ENCODE measurements at regions not wholly inside any gene's neighbourhood (a gene's known extent, or its start where the extent isn't known, plus 50 kb on each side); places are given as distances from the start of the nearest gene placed in this dataset.

DNA sequence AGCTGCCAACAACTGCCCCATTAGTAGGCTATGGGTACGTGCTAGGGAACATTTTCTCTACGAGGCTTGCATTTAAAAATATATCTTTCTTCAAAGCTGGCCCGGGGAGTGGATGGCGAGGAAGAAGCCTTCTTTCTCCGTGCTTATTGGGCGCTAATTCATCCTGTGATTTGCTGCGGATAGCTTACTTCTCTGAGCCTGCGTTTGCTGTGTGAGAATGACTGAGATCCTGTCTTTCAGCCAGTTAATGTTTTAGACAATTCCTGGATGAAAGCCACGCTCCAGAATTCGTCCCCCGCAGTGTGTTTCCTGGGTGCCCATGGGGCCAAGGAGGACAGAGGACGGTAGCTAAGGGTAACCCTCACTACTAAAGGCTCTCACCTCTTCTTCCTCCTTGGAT lies 57.8 kb upstream of the TARBP1 start:
- no peak for DNase-seq (ENCODE audit: low spot score)
- CTCF ChIA-PET, result interaction anchor here (0.6 to 1.7 kb wide), 2 partner anchors 22 to 37 kb away, joined by 3 to 4 read pairs; no protein-coding TSS in a partner anchor
- H3K9me3 Mint-ChIP-seq, result no peaks in the 10 kb centered on the region
- peaks cover 25% of the 10 kb centered on the region for H3K4me1 Mint-ChIP-seq
- H3K4me3 Mint-ChIP-seq, result no peak overlapping the region
- POLR2A ChIA-PET, result interaction anchor here (0.6 kb wide), 1 partner anchor 31 kb away, joined by 3 read pairs; no protein-coding TSS in a partner anchor
- TF ChIP-seq, protein P1, sequence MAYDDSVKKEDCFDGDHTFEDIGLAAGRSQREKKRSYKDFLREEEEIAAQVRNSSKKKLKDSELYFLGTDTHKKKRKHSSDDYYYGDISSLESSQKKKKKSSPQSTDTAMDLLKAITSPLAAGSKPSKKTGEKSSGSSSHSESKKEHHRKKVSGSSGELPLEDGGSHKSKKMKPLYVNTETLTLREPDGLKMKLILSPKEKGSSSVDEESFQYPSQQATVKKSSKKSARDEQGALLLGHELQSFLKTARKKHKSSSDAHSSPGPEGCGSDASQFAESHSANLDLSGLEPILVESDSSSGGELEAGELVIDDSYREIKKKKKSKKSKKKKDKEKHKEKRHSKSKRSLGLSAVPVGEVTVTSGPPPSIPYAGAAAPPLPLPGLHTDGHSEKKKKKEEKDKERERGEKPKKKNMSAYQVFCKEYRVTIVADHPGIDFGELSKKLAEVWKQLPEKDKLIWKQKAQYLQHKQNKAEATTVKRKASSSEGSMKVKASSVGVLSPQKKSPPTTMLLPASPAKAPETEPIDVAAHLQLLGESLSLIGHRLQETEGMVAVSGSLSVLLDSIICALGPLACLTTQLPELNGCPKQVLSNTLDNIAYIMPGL (CRISPR knock-in tag; IDR thresholded peaks at IDR 0.05), result no peak
- TF ChIP-seq CREM (CRISPR knock-in tag; IDR thresholded peaks at IDR 0.05), result no peak
- TF ChIP-seq, protein P2, sequence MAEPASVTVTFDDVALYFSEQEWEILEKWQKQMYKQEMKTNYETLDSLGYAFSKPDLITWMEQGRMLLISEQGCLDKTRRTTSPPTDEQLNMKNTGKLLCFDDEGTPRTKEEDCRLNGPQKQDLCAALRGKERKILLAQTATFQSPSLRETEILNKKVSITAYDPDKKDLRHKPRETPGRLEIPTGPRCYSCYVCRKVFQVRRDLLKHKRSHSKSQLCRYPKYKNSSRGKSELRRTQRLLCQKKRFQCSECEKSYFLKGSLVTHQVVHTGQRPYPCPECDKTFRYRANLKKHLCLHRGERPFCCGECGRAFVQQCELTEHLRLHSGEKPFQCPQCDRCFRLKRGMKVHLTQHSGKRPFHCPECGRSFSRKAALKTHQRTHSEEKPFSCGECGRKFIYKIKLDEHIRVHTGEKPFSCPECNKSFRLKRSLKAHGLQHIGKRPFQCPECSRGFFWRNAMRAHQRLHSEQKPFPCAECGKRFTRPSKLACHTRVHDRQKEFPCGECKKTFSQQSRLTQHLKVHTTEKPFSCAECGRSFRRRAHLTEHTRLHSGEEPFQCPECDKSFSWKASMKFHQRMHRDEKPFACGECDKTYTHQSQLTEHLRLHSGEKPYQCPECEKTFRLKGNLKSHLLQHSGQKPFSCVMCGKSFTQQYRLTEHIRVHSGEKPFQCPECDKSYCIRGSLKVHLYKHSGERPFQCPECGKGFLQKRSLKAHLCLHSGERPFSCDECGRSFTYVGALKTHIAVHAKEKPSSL (CRISPR knock-in tag; conservative IDR thresholded peaks at IDR 0.05), result no peak
- no peak for TF ChIP-seq ZNF138 (CRISPR knock-in tag; conservative IDR thresholded peaks at IDR 0.05)
- TF ChIP-seq NR2C2 (CRISPR knock-in tag; IDR thresholded peaks at IDR 0.05), result no peak
- TF ChIP-seq, protein P3, sequence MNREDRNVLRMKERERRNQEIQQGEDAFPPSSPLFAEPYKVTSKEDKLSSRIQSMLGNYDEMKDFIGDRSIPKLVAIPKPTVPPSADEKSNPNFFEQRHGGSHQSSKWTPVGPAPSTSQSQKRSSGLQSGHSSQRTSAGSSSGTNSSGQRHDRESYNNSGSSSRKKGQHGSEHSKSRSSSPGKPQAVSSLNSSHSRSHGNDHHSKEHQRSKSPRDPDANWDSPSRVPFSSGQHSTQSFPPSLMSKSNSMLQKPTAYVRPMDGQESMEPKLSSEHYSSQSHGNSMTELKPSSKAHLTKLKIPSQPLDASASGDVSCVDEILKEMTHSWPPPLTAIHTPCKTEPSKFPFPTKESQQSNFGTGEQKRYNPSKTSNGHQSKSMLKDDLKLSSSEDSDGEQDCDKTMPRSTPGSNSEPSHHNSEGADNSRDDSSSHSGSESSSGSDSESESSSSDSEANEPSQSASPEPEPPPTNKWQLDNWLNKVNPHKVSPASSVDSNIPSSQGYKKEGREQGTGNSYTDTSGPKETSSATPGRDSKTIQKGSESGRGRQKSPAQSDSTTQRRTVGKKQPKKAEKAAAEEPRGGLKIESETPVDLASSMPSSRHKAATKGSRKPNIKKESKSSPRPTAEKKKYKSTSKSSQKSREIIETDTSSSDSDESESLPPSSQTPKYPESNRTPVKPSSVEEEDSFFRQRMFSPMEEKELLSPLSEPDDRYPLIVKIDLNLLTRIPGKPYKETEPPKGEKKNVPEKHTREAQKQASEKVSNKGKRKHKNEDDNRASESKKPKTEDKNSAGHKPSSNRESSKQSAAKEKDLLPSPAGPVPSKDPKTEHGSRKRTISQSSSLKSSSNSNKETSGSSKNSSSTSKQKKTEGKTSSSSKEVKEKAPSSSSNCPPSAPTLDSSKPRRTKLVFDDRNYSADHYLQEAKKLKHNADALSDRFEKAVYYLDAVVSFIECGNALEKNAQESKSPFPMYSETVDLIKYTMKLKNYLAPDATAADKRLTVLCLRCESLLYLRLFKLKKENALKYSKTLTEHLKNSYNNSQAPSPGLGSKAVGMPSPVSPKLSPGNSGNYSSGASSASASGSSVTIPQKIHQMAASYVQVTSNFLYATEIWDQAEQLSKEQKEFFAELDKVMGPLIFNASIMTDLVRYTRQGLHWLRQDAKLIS (CRISPR knock-in tag; IDR thresholded peaks at IDR 0.05; ENCODE audit: borderline replicate concordance), result no peak
- TF ChIP-seq SMAD4 (CRISPR knock-in tag; IDR thresholded peaks at IDR 0.05), result no peak
- no peak for TF ChIP-seq SOX15 (CRISPR knock-in tag; IDR thresholded peaks at IDR 0.05)
- TF ChIP-seq, protein P4, sequence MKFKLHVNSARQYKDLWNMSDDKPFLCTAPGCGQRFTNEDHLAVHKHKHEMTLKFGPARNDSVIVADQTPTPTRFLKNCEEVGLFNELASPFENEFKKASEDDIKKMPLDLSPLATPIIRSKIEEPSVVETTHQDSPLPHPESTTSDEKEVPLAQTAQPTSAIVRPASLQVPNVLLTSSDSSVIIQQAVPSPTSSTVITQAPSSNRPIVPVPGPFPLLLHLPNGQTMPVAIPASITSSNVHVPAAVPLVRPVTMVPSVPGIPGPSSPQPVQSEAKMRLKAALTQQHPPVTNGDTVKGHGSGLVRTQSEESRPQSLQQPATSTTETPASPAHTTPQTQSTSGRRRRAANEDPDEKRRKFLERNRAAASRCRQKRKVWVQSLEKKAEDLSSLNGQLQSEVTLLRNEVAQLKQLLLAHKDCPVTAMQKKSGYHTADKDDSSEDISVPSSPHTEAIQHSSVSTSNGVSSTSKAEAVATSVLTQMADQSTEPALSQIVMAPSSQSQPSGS (CRISPR knock-in tag; IDR thresholded peaks at IDR 0.05; ENCODE audit: borderline replicate concordance, low read depth), result no peak
- peaks cover 2% of the 10 kb centered on the region; the same call in 1 of the 2 replicates for H3K27me3 Mint-ChIP-seq (ENCODE audit: low read depth)
- no peaks in the 10 kb centered on the region for H3K36me3 Mint-ChIP-seq
- no peak for ATAC-seq
- H3K27ac Mint-ChIP-seq, result no peak overlapping the region

DNA sequence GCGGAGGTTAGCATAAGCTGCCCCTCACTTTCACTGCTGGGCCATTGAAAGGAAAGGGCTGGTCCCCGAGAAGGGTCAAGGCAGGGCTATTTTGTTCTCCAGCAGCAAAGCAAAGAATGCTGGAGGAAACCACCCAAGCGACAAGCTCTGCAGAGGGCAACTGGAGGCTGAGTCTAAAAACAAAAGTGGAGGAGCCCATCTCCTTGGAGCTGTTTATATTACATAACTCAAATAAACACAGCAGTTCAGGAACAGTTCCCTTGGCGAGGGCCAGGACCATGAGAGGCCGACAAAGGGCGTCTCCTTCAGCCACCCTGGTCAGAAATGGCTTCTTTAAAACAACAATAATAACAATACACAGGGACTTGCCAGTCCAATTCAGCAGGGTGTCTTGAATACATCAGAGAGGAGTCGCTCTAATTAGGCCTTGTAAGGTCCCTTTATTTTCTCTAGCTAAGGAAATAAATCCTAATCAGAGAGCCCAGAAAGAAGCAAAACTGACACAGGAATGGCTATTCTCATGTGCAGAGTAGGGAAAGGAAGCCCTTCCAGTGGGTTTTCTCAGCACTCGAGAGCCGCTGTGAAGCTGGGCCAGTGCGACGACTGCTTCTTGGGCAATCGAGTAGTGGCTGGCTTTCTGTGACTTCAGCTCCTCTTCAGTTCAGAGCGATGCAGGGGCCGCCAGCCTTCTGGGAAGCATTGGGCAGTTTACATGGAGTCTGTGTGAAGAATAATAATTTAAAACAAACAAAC lies 57.0 kb upstream of the TARBP1 start:
- Mint-ChIP-seq H3K9me3 (no peaks in the 10 kb centered on the region), H3K27me3 (ENCODE audit: low read depth) (peaks cover 2% of the 10 kb centered on the region; the same call in 1 of the 2 replicates), H3K4me3 (no peak overlapping the region), H3K4me1 (peaks cover 28% of the 10 kb centered on the region), H3K36me3 (no peaks in the 10 kb centered on the region), H3K27ac (no peak overlapping the region)
- no peak for DNase-seq (ENCODE audit: low spot score)
- CTCF ChIA-PET, result interaction anchor here (0.6 to 1.7 kb wide), 3 partner anchors 21 to 226 kb away, joined by 3 to 4 read pairs (median 3); no protein-coding TSS in a partner anchor
- no peak for TF ChIP-seq ELF4 (CRISPR knock-in tag; IDR thresholded peaks at IDR 0.05; ENCODE audit: low read depth)
- no peak for ATAC-seq
- POLR2A ChIA-PET, result interaction anchor here (0.5 to 0.6 kb wide), 2 partner anchors 32 to 63 kb away, joined by 3 read pairs; no protein-coding TSS in a partner anchor

DNA sequence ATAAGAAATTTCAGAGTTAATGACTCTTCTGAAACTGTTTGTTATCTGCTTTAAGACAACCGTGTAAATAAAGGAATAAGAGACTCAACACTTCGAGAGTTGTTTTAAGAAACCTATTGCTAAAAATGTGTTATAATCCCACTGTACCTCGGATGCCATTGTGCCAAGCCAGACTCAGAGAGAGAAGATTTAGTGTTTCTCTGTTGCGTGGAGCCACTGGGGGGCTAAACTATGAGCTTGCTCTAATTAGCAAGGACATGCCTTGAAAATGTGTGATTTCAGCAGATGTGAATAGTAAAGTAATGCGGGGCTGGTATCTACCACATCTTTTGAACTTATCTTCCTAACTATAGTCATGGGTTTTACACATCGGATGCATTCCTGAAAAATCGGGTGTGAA lies 56.2 kb upstream of the TARBP1 start:
- POLR2A ChIA-PET, result interaction anchor here (0.5 kb wide), 1 partner anchor 63 kb away, joined by 3 read pairs; no protein-coding TSS in a partner anchor
- TF ChIP-seq GRHL2 (CRISPR knock-in tag; IDR thresholded peaks at IDR 0.05; ENCODE audit: insufficient replicate concordance, severe bottlenecking) (no peak), NR3C1 (CRISPR knock-in tag; conservative IDR thresholded peaks at IDR 0.05; ENCODE audit: low read depth) (no peak), ESRRA (CRISPR knock-in tag; IDR thresholded peaks at IDR 0.05; ENCODE audit: borderline replicate concordance) (no peak), FOXP1 (CRISPR knock-in tag; IDR thresholded peaks at IDR 0.05; ENCODE audit: borderline replicate concordance) (no peak), PRRX2 (CRISPR knock-in tag; IDR thresholded peaks at IDR 0.05) (no peak), KAT7 (CRISPR knock-in tag; IDR thresholded peaks at IDR 0.05; ENCODE audit: borderline replicate concordance) (no peak)
- TF ChIP-seq, protein P5, sequence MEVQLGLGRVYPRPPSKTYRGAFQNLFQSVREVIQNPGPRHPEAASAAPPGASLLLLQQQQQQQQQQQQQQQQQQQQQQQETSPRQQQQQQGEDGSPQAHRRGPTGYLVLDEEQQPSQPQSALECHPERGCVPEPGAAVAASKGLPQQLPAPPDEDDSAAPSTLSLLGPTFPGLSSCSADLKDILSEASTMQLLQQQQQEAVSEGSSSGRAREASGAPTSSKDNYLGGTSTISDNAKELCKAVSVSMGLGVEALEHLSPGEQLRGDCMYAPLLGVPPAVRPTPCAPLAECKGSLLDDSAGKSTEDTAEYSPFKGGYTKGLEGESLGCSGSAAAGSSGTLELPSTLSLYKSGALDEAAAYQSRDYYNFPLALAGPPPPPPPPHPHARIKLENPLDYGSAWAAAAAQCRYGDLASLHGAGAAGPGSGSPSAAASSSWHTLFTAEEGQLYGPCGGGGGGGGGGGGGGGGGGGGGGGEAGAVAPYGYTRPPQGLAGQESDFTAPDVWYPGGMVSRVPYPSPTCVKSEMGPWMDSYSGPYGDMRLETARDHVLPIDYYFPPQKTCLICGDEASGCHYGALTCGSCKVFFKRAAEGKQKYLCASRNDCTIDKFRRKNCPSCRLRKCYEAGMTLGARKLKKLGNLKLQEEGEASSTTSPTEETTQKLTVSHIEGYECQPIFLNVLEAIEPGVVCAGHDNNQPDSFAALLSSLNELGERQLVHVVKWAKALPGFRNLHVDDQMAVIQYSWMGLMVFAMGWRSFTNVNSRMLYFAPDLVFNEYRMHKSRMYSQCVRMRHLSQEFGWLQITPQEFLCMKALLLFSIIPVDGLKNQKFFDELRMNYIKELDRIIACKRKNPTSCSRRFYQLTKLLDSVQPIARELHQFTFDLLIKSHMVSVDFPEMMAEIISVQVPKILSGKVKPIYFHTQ (CRISPR knock-in tag; IDR thresholded peaks at IDR 0.05), result no peak

More for the DNA sequence above, 56.2 kb upstream of the TARBP1 start:
- ATAC-seq, result no peak
- CTCF ChIA-PET, result interaction anchor here (0.7 kb wide), 1 partner anchor 226 kb away, joined by 3 read pairs; no protein-coding TSS in a partner anchor
- H3K36me3 Mint-ChIP-seq, result no peaks in the 10 kb centered on the region
- no peak overlapping the region for H3K27ac Mint-ChIP-seq
- H3K4me1 Mint-ChIP-seq, result peaks cover 34% of the 10 kb centered on the region
- H3K27me3 Mint-ChIP-seq (ENCODE audit: low read depth), result peaks cover 2% of the 10 kb centered on the region; the same call in 1 of the 2 replicates
- no peak for DNase-seq (ENCODE audit: low spot score)
- H3K9me3 Mint-ChIP-seq, result no peaks in the 10 kb centered on the region
- H3K4me3 Mint-ChIP-seq, result no peak overlapping the region
